HT1080 (cell line): ENCODE measurements at regions not wholly inside any gene's neighbourhood (a gene's known extent, or its start where the extent isn't known, plus 50 kb on each side); places are given as distances from the start of the nearest gene placed in this dataset.

Experiments
- DNase-seq: peaks from one replicate; pipeline ENCODE4 v3.0.0-alpha.2; 2015; ENCODE audit warnings: low read depth

GRCh38 chr6:102488729-102489128 is 1095.2 kb downstream of the GRIK2 start:
- peak; percentile 82 for DNase-seq

DNA sequence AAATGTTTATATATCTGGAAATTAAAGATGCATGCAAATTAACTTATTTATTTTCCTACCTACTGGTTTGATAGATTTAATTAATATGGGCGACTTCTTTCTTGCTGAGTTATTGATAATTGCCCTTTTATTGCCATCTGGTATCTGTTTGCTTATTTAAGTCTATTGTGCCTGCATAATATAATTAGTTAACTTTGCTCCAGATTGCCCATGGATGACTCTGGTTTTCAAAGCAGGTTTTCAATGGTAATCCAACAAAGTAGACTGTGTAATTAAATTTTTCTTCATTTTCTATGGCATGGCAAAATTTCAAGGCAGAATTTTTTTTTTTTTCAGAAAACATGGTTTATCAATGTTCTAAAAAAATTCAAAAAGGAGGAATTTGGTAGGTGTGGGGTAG is 1092.0 kb downstream of the GRIK2 start:
- DNase-seq: no peak

- DNase-seq: no peak
Observed at GRCh38 chr6:102474041-102474807, 1080.7 kb downstream of the GRIK2 start.

- no peak for DNase-seq
Observed at GRCh38 chr6:102458990-102459389, 1065.5 kb downstream of the GRIK2 start.

GRCh38 chr6:102438171-102438570 is 1044.7 kb downstream of the GRIK2 start:
- no peak for DNase-seq

DNA sequence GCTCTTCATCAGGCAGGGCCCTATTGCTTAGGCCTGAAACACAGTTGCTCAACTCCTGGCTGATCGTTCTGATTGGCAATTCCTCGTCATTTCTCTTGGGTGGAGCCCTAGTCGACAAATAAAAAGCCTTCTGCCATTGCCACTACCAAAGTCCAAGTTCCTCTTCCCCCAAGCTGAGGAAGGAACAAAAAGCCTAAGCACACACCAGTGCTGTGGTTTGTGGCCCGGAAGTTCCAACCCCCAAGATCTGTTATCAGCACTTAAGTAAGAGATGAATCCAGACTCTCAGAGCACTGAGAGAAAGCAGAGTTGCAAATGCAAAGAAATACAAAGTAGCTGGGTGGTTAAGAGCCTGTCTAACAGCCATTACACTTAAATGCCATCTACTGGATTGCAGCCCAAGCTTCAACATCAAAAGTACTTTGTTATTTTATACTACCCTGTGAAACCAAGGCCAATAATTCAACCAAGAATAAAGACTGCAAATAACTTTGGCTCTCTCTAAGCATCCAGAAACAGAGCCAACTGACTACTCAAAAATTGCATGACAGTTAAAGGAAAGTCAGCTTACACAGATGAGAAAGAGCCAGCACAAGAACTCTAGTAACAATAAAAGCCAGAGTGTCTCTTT is 1024.0 kb downstream of the GRIK2 start:
- peak; percentile 12 for DNase-seq

- no peak for DNase-seq
Observed at GRCh38 chr6:102415891-102416290, 1022.4 kb downstream of the GRIK2 start.

GRCh38 chr6:102411796-102412195 is 1018.3 kb downstream of the GRIK2 start:
- no peak for DNase-seq

DNA sequence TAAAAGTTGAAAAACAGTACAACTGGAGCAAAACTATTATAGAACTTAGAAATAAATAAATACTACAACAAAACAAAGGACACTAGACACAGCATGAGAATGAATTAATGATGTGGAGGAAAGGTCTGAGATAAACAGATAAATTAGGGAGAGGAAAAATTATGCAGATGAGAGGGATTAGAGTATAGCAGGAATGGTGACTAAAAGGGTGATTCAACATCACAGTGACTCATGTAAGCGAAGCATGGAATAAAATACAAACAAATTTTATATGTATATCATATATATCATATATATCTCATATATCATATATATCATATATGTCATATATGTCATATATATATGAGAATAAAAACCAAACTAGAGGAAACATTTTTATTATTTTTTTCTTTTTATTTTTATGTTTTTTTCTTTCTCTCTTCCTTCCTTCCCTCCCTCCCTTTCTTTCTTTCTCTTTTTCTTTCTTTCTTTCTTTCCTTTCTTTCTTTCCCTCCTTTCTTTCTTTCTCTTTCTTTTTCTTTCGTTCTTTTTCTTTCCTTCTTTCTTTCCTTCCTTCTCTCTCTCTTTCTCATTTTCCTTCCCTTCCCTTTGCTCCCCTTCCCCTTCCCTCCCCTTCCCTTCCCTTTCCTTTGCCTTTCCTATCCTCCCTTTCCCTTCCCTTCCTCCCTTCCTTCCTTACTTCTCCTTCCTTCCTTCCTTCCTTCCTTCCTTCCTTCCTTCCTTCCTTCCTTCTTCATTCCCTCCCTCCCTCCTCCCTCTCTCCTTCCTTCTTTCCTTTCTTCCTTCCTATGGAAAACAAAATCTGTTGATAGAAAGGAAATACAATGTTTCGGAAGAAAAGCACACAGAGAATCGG is 1014.6 kb downstream of the GRIK2 start:
- no peak for DNase-seq

GRCh38 chr6:102405860-102406259 is 1012.4 kb downstream of the GRIK2 start:
- DNase-seq: no peak

DNA sequence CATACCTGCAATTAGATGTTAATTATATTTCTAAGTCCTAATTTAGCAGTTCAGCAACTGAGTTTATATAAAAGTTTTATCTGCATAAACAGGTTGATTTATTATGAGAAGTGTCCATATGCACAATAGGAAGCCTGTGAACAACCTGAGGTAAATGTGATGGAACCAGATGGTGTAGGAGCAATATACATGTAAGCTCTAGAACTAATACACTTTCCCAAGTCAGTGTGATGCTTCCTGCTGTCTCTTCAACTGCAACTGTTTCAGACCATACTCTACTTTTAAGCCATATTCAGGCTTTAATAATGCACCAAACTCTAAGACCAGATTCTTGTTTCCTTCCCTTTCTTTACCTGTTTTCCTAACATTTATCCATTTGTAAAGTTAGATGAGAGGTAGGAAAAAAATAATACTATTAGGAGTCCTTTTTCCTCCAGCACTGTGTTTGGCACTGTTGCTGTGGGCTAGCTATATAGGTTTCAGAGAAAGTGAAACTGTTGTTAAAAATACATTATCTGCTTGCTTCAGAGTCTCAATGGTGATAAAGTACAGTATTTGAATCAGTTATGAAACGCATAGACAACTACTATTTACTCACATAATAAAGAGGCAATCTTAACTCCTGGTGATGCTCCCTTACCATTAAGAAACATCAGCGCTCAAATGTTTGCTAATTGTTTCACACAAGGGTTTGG is 1009.3 kb downstream of the GRIK2 start:
- no peak for DNase-seq

DNA sequence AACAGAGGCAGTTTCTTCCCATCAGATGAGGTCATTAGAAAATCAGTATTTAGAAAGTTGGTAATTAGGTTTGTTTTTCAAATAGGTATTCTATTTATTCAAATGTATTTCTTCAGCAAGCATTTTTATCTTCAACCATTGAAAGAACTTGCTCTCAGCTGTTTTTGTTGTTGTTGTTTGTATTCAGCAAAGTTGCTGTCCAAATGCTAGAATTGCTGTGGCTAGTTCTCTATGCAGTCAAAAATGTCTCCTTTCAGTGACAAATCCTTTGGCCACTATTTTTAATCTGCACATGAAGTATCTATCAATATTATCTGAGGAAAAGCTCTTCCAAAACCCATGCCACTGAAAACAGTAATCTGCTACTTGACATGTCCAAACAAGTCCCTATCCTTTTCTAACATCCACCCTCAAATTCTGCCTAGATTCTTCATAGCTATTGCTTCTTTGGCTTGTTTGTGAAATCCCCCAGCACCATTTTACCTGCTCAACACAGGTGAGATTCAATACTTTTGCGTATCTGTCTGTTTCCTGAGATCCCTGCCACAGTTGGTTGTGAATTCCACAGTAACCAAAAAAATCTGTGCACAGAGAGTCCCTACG is 1005.4 kb downstream of the GRIK2 start:
- no peak for DNase-seq

- no peak for DNase-seq
Observed at GRCh38 chr6:102390541-102390940, 997.0 kb downstream of the GRIK2 start.

DNA sequence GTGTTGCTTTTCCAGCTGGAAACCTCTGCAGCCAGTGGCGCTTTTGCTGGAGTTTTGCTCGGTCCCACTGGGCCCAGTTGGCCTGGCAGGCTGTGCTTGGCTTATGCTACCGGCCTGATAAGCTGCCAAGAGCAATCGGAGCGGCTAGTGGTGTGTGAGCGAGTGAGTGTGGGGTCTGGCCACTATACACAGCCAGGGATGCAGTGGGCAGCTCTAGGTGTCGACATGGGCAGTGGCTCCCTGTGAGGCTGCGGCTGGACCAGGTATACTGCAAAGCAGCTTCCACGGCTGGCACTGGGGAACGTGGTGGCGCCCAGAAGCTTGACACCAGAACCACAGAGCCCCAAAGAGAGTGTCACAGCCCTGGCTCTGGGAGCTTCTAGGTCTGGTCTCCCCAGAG is 996.5 kb downstream of the GRIK2 start:
- no peak for DNase-seq

DNA sequence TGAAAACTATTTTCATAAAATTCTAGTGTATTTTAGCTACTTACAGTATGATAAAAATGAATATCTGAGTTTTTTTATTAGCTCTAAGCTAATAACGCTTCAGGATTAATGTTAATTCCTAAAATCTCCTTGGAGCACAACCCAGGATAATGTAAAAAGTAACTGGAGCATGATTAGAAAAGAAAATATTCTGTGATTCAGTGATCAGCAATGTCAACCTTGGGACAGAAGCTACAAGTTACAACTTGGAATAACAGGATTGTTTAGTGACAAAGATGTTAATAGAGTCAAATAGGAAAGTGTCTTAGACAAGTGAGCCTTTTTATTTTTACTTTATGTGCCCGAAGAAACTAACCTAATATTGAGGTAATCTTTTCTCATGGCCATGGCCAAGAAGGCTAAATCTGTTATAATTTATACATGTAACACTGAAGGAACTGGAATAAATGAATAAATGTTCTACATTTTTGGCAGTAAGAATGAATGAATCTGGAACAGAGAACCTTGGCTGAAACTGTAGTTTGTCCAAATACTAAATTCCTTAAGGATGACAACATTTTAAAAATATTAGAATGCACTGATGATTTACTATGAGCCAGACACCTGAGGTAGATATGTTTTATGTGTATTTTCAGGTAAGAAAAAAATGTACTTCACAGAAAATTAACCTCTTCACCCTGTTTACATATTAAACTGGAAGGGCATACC is 994.0 kb downstream of the GRIK2 start:
- no peak for DNase-seq

- peak; percentile 15 for DNase-seq
Observed at GRCh38 chr6:102381203-102381602, 987.7 kb downstream of the GRIK2 start.

GRCh38 chr6:102356170-102356569 is 962.7 kb downstream of the GRIK2 start:
- no peak for DNase-seq

- no peak for DNase-seq
Observed at GRCh38 chr6:102355578-102355977, 962.1 kb downstream of the GRIK2 start.

DNA sequence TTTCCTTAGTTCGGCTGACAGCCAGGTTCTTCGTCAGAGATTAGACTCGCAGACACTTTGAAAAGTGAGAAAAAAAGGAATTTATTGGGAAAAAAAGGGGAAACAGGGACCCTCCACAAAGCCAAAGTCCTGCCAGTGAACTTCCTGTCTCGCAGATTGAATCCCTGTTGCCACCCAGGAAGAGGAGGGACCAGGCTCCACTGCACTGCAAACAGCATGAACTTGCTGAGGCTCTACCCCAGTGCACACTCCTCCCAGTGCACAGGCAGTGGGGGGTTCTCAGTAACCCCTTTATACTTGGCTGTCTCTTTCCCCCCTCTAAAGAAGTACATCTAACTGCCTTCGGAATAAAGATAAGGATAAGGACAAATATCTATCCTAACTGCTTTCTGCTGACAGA is 959.0 kb downstream of the GRIK2 start:
- no peak for DNase-seq

DNA sequence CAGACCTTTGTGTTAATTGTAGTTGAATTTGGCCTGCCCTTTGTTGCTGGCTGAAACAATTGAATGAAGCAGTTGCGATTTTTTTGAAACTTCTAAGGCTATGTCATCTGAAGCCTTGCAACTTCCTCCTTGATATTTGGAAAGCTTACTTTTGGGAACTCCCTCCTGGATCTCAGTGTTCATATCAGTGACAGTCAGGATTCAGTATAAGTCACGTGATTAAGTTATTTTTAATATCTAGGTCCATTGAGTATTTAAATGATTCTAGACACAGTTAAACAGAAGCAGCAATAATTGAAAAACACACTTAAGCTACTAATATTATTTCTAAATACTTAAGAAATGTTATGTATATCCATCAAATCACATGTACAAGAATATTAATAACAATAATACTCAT is 951.3 kb downstream of the GRIK2 start:
- no peak for DNase-seq

DNA sequence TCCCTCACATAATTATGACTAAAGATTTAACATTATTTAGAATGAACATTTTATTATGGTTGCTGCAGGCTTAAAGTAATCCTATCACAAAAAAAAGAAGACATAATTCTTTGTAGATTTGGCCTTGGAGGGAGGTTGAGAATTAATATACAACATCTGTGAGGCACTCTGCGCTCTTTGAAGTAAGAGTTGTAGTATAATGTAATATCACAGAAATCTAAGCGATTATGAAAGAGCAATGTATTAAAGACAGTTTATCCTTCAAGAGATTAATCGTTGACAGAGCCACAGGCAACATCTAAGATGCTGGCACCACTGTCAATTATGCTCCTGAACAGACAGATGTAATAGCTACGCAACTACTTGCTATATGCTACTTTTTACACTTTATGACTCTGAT is 946.8 kb downstream of the GRIK2 start:
- DNase-seq: no peak
